ENCODE measurements at regions not wholly inside any gene's neighbourhood (a gene's known extent, or its start where the extent isn't known, plus 50 kb on each side); places are given as distances from the start of the nearest gene placed in this dataset.

DNA sequence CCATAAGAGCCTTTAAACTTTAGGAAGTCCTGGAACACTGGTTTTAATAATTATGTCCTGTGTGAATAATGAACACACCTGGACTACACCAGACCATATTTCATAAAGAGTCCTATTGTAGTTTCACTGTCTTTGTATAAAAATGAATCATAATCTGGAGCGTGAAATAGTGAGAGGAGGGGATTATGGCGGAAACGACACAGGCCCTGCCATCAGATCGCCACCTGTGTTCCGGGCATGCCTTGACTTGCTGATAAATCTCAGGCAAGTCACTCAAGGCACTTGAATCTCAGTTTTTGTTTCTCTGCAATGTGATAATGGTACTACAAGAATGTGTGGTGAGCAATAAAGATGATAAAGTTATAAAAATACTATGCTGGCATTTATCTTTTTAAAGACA, 995.5 kb downstream of the MCTP2 start:
- no peak for TF ChIP-seq SIN3A (IDR thresholded peaks at IDR 0.05; ENCODE audit: borderline replicate concordance, insufficient read depth, low read length)
- TF ChIP-seq POLR2AphosphoS5 (IDR thresholded peaks at IDR 0.05; ENCODE audit: low read depth, low read length), result no peak
- no peak for TF ChIP-seq TAF1 (IDR thresholded peaks at IDR 0.05; ENCODE audit: borderline replicate concordance, insufficient read depth, low read length)
- TF ChIP-seq, protein P1, sequence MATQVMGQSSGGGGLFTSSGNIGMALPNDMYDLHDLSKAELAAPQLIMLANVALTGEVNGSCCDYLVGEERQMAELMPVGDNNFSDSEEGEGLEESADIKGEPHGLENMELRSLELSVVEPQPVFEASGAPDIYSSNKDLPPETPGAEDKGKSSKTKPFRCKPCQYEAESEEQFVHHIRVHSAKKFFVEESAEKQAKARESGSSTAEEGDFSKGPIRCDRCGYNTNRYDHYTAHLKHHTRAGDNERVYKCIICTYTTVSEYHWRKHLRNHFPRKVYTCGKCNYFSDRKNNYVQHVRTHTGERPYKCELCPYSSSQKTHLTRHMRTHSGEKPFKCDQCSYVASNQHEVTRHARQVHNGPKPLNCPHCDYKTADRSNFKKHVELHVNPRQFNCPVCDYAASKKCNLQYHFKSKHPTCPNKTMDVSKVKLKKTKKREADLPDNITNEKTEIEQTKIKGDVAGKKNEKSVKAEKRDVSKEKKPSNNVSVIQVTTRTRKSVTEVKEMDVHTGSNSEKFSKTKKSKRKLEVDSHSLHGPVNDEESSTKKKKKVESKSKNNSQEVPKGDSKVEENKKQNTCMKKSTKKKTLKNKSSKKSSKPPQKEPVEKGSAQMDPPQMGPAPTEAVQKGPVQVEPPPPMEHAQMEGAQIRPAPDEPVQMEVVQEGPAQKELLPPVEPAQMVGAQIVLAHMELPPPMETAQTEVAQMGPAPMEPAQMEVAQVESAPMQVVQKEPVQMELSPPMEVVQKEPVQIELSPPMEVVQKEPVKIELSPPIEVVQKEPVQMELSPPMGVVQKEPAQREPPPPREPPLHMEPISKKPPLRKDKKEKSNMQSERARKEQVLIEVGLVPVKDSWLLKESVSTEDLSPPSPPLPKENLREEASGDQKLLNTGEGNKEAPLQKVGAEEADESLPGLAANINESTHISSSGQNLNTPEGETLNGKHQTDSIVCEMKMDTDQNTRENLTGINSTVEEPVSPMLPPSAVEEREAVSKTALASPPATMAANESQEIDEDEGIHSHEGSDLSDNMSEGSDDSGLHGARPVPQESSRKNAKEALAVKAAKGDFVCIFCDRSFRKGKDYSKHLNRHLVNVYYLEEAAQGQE (IDR thresholded peaks at IDR 0.05; ENCODE audit: insufficient read depth in 1 of 2, low read depth in 2 of 2, low read length in 2 of 2), result no peak
- no peak for TF ChIP-seq FOXP2 (optimal IDR thresholded peaks at IDR 0.05; ENCODE audit: borderline replicate concordance, extremely low read depth, extremely low read length, insufficient read depth)

Data from PFSK-1 (cell line).